GM23248 (cell line): ENCODE measurements at regions not wholly inside any gene's neighbourhood (a gene's known extent, or its start where the extent isn't known, plus 50 kb on each side); places are given as distances from the start of the nearest gene placed in this dataset.

Source experiments
- DNase-seq: peaks from one replicate; pipeline ENCODE4 v3.0.0-alpha.2; 2015
- H2AFZ ChIP-seq: fragments of 200-600 bp; sonication (generic); 2 replicates; pipeline ENCODE4 v1.6.1; 2016; ENCODE audit warnings: antibody characterized with exemption
- H3F3A ChIP-seq: fragments of 200-600 bp; sonication (generic); 2 replicates; pipeline ENCODE4 v1.6.1; 2016; ENCODE audit warnings: mild to moderate bottlenecking, antibody characterized with exemption, mixed run types; ENCODE audit not compliant: insufficient read depth
- H3K27ac ChIP-seq: fragments of 200-600 bp; sonication (generic); 2 replicates; pipeline ENCODE4 v1.5.1; 2016; ENCODE audit warnings: mild to moderate bottlenecking
- H3K27me3 ChIP-seq: fragments of 200-600 bp; sonication (generic); replicated peaks from 2 replicates; pipeline ENCODE4 v1.6.1; 2016; ENCODE audit warnings: mild to moderate bottlenecking; ENCODE audit not compliant: insufficient read depth
- H3K36me3 ChIP-seq: fragments of 200-600 bp; sonication (generic); 2 replicates; pipeline ENCODE4 v1.6.1; 2016; ENCODE audit warnings: low read depth, mild to moderate bottlenecking
- H3K4me1 ChIP-seq: fragments of 200-600 bp; sonication (generic); 2 replicates; pipeline ENCODE4 v1.6.1; 2016; ENCODE audit warnings: mild to moderate bottlenecking; ENCODE audit not compliant: insufficient read depth
- H3K4me2 ChIP-seq: fragments of 200-600 bp; sonication (generic); one replicate; pipeline ENCODE4 v1.6.1; 2016; ENCODE audit warnings: mild to moderate bottlenecking; ENCODE audit not compliant: unreplicated experiment
- H3K4me3 ChIP-seq: fragments of 200-600 bp; sonication (generic); 2 replicates; pipeline ENCODE4 v1.5.1; 2016; ENCODE audit warnings: mild to moderate bottlenecking
- H3K79me2 ChIP-seq: fragments of 200-600 bp; sonication (generic); 2 replicates; pipeline ENCODE4 v1.6.1; 2016; ENCODE audit warnings: mild to moderate bottlenecking; ENCODE audit not compliant: insufficient read depth
- H3K9ac ChIP-seq: fragments of 200-600 bp; sonication (generic); 2 replicates; pipeline ENCODE4 v1.6.1; 2016; ENCODE audit warnings: mild to moderate bottlenecking
- H3K9me2 ChIP-seq: fragments of 200-600 bp; sonication (generic); 2 replicates; pipeline ENCODE4 v1.6.1; 2016; ENCODE audit warnings: mixed run types, mild to moderate bottlenecking, moderate library complexity; ENCODE audit not compliant: insufficient read depth
- H3K9me3 ChIP-seq: fragments of 200-600 bp; sonication (generic); one replicate; pipeline ENCODE4 v1.6.1; 2017; ENCODE audit warnings: low read depth
- H4K20me1 ChIP-seq: fragments of 200-600 bp; sonication (generic); 2 replicates; pipeline ENCODE4 v1.6.0; 2016; ENCODE audit not compliant: insufficient read depth
- EZH2 ChIP-seq: fragments of 200-600 bp; sonication (generic); IDR thresholded peaks from 2 replicates; pipeline ENCODE4 v1.6.1; 2018; ENCODE audit warnings: antibody characterized with exemption, mild to moderate bottlenecking; ENCODE audit not compliant: insufficient read depth, poor library complexity, severe bottlenecking
- EZH2phosphoT487 ChIP-seq: fragments of 200-600 bp; sonication (generic); IDR thresholded peaks from 2 replicates; pipeline ENCODE4 v1.6.1; 2018; ENCODE audit warnings: antibody characterized with exemption, moderate library complexity, mild to moderate bottlenecking, low read depth; ENCODE audit not compliant: insufficient read depth
- WGBS, 2 experiments: methylation state at CpG; one replicate each; pipeline ENCODE4 v1.1.6; 2015 to 2017; ENCODE audit warnings: low lambda C conversion rate in 2 of 2, low coverage in 1 of 2; ENCODE audit errors: missing lambda C conversion rate in 2 of 2; 5-methylcytosine and 5-hydroxymethylcytosine counted together
- in situ Hi-C: fragments of 300-500 bp; cut with MboI; formaldehyde crosslinking; loops from 2 replicates; pipeline ENCODE4 v1.15.0; 2020

DNA sequence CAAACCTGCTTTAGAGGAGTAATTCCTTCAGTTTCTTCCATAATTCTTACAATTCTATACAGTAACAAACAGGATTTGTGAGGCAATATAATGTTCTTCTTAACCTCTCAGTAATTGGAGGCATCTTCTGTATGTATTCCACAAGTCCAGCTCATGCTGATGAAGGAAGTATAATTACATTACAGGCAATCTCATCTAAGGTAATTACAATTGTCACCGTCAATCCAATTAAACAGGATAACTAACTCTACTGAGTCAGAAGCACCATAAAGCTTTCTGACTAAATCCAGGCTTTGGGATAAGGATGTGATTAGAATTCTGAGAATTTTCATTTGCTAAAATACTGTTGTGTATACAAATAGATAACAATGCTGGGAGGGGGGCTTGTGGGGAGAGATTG, 115.2 kb upstream of the SEMA6D start:
- Histone ChIP-seq H3K27me3 (no peaks in the 10 kb centered on the region), H3K36me3 (no peaks in the 10 kb centered on the region), H2AFZ (no peak overlapping the region), H3K4me1 (no peaks in the 10 kb centered on the region), H3F3A (no peaks in the 10 kb centered on the region), H3K79me2 (no peaks in the 10 kb centered on the region), H3K9me2 (no peaks in the 10 kb centered on the region), H3K4me2 (no peak overlapping the region), H3K27ac (no peak overlapping the region), H3K9ac (no peak overlapping the region), H3K9me3 (no peaks in the 10 kb centered on the region), H4K20me1 (no peaks in the 10 kb centered on the region), H3K4me3 (no peak overlapping the region)
- DNase-seq, result no peak
- 43 to 49% methylated on average over 1 of the region's 1 CpG for WGBS, 2 experiments
- in situ Hi-C loops, result no loop called here
- TF ChIP-seq EZH2, result no peak
- no peak for TF ChIP-seq EZH2phosphoT487

DNA sequence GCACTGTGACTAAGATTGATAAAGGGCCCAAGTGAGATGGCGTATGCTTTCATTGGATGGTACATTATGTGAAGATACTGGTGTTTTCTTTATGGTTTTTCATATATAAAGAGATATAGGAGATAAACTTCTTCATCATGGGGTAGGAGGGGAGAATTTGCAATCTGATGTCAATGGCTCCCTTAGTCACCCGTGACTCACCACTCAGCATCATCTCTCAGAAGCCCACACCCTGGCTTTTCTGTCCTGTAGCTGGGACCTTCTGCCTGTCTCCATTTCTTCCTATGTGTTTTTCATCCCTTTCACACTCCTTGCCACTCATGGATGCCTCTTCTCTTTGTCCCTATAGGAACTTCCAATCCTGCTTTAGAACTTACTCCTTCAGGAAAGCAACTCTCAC, 114.3 kb upstream of the SEMA6D start:
- Histone ChIP-seq H3K36me3 (no peaks in the 10 kb centered on the region), H3K4me2 (no peak overlapping the region), H3K9me3 (no peaks in the 10 kb centered on the region), H3K4me3 (no peak overlapping the region), H3K79me2 (no peaks in the 10 kb centered on the region), H4K20me1 (no peaks in the 10 kb centered on the region), H3K27ac (no peak overlapping the region), H2AFZ (no peak overlapping the region), H3K9me2 (no peaks in the 10 kb centered on the region), H3K27me3 (no peaks in the 10 kb centered on the region), H3F3A (no peaks in the 10 kb centered on the region), H3K4me1 (no peaks in the 10 kb centered on the region), H3K9ac (no peak overlapping the region)
- in situ Hi-C loops, result no loop called here
- WGBS, 2 experiments, result 66 to 77% methylated on average over 2 of the region's 2 CpGs
- DNase-seq, result peak; percentile 42
- TF ChIP-seq EZH2, result no peak

DNA sequence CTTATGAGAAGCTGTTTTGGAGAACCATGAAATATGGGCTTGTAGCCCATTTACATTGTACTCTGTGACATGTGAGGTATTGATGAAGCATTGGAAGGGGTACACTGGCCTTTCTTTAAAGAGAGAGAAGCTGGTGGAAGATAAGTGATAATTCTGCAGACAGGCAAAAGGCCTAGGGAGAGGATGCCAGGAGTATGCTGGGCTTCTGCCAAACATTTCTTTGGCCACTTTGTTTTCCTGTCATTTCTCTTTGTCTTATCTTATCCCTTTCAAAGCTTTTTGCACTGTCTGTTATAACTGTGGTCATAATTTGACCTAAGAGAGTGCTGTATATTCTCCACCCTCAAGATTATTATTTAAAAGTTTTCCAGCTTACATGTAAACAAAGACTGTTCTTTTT, 109.6 kb upstream of the SEMA6D start:
- H2AFZ ChIP-seq, result no peak overlapping the region
- no peaks in the 10 kb centered on the region for H3K9me3 ChIP-seq
- TF ChIP-seq EZH2phosphoT487 (no peak), EZH2 (no peak)
- DNase-seq, result no peak
- no peaks in the 10 kb centered on the region for H3K9me2 ChIP-seq
- in situ Hi-C loops, result no loop called here
- no peaks in the 10 kb centered on the region for H3K27me3 ChIP-seq
- no peak overlapping the region for H3K4me2 ChIP-seq
- H3K9ac ChIP-seq, result no peak overlapping the region
- H3K36me3 ChIP-seq, result no peaks in the 10 kb centered on the region
- no peaks in the 10 kb centered on the region for H3K4me1 ChIP-seq
- H3K27ac ChIP-seq, result no peak overlapping the region
- no peak overlapping the region for H3K4me3 ChIP-seq
- H4K20me1 ChIP-seq, result no peaks in the 10 kb centered on the region
- no peaks in the 10 kb centered on the region for H3F3A ChIP-seq
- no peaks in the 10 kb centered on the region for H3K79me2 ChIP-seq

DNA sequence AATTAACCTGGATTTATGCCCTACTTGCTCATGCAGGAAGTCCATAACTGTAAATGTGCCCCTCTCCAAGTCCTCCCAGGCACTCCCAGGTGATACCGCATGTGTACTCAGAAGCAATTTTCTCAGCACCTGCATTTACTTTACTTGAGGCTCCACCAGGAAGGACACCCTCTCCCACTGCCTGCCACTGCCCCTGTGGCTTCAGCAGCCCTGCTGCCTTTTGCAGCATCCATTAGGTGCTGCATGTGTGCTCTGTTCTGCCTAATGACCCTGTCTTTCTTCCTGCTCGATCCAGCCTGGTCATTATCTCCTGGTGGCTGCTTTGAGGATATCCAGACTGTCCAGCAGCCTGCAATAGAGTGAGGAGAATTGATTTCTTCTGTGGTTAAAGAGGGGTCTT, 107.6 kb upstream of the SEMA6D start:
- in situ Hi-C loops, result no loop called here

DNA sequence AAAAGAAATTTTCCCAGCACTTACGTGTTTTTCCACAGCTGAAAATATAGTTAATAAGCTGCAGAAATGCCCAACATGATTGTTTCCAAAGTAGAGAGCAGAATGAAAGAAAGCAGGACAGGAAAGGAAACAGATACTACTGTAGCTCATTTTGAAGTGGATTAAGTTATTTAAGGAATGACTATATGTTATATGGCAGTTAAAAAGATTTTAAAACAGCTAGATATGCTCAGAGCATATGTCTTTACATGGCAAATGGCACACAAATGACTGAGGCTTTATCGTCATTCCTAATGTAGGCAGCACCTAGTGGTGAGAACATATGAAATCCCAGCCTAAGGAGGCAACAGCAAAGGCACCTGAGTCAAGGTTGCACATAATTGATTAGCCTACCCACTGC, 106.6 kb upstream of the SEMA6D start:
- Histone ChIP-seq H3K4me1 (no peaks in the 10 kb centered on the region), H3K79me2 (no peaks in the 10 kb centered on the region), H2AFZ (no peak overlapping the region), H3K27ac (no peak overlapping the region), H3K4me3 (no peak overlapping the region), H3F3A (no peaks in the 10 kb centered on the region), H3K9me3 (no peaks in the 10 kb centered on the region), H3K27me3 (no peaks in the 10 kb centered on the region), H4K20me1 (no peaks in the 10 kb centered on the region), H3K36me3 (no peaks in the 10 kb centered on the region), H3K9ac (no peak overlapping the region), H3K4me2 (no peak overlapping the region), H3K9me2 (no peaks in the 10 kb centered on the region)
- in situ Hi-C loops, result no loop called here
- WGBS, 2 experiments, result 80% methylated on average over 2 of the region's 2 CpGs
- DNase-seq, result no peak
- no peak for TF ChIP-seq EZH2
- TF ChIP-seq EZH2phosphoT487, result no peak

More for the DNA sequence above, 107.6 kb upstream of the SEMA6D start:
- H3K9me2 ChIP-seq, result no peaks in the 10 kb centered on the region
- H3K4me2 ChIP-seq, result no peak overlapping the region
- H3K4me3 ChIP-seq, result no peak overlapping the region
- no peak overlapping the region for H3K9ac ChIP-seq
- DNase-seq, result no peak
- no peaks in the 10 kb centered on the region for H3K79me2 ChIP-seq
- H2AFZ ChIP-seq, result no peak overlapping the region
- H3K9me3 ChIP-seq, result no peaks in the 10 kb centered on the region
- H3K27ac ChIP-seq, result no peak overlapping the region
- no peaks in the 10 kb centered on the region for H3K36me3 ChIP-seq
- no peaks in the 10 kb centered on the region for H3F3A ChIP-seq
- TF ChIP-seq EZH2 (no peak), EZH2phosphoT487 (no peak)
- 41 to 46% methylated on average over 2 of the region's 2 CpGs for WGBS, 2 experiments
- H4K20me1 ChIP-seq, result no peaks in the 10 kb centered on the region
- H3K4me1 ChIP-seq, result no peaks in the 10 kb centered on the region
- no peaks in the 10 kb centered on the region for H3K27me3 ChIP-seq
